ENCODE measurements at regions not wholly inside any gene's neighbourhood (a gene's known extent, or its start where the extent isn't known, plus 50 kb on each side); places are given as distances from the start of the nearest gene placed in this dataset.

- no peak for DNase-seq
These were observed 155.8 kb downstream of the ZNF608 start for GRCh38 chr5:124590686-124591085.

- DNase-seq: no peak
These were observed 159.2 kb downstream of the ZNF608 start for GRCh38 chr5:124587280-124587679.

GRCh38 chr5:124584991-124585715, 161.3 kb downstream of the ZNF608 start:
- no peak for DNase-seq

- no peak for DNase-seq
These were observed 162.7 kb downstream of the ZNF608 start for GRCh38 chr5:124583469-124584350.

GRCh38 chr5:124582561-124582840, 163.9 kb downstream of the ZNF608 start:
- no peak for DNase-seq

GRCh38 chr5:124581738-124582560, 164.5 kb downstream of the ZNF608 start:
- no peak for DNase-seq

- peak in 15 of 56 donors; percentile 6 to 41 (median 28) for DNase-seq
These were observed 165.3 kb downstream of the ZNF608 start for GRCh38 chr5:124580925-124581737.

GRCh38 chr5:124580512-124580911, 165.9 kb downstream of the ZNF608 start:
- no peak for DNase-seq

GRCh38 chr5:124576848-124577409, 169.5 kb downstream of the ZNF608 start:
- no peak for DNase-seq

- no peak for DNase-seq
These were observed 170.7 kb downstream of the ZNF608 start for GRCh38 chr5:124575725-124576124.

- DNase-seq: peak in 22 of 56 donors; percentile 11 to 67 (median 33)
These were observed 171.7 kb downstream of the ZNF608 start for GRCh38 chr5:124574521-124575436.

GRCh38 chr5:124572971-124573370, 173.5 kb downstream of the ZNF608 start:
- DNase-seq: no peak

- no peak for DNase-seq
These were observed 176.0 kb downstream of the ZNF608 start for GRCh38 chr5:124570285-124571035.

GRCh38 chr5:124566875-124567450, 179.5 kb downstream of the ZNF608 start:
- no peak for DNase-seq

- no peak for DNase-seq
These were observed 185.0 kb downstream of the ZNF608 start for GRCh38 chr5:124561451-124561850.

- DNase-seq: no peak
These were observed 186.1 kb downstream of the ZNF608 start for GRCh38 chr5:124560370-124560769.

GRCh38 chr5:124557761-124558160, 188.7 kb downstream of the ZNF608 start:
- no peak for DNase-seq
